OCI-LY1 (cell line): ENCODE measurements at regions not wholly inside any gene's neighbourhood (a gene's known extent, or its start where the extent isn't known, plus 50 kb on each side); places are given as distances from the start of the nearest gene placed in this dataset.

Experiments used
- H2AFZ ChIP-seq: fragments of 200-600 bp; sonication (generic), shearing (Covaris generic); 2 replicates; pipeline ENCODE4 v1.6.0; 2014; ENCODE audit warnings: antibody characterized with exemption, mild to moderate bottlenecking, low read length
- H3F3A ChIP-seq: fragments of 200-600 bp; sonication (generic), shearing (Covaris generic); 2 replicates; pipeline ENCODE4 v1.6.0; 2014; ENCODE audit warnings: mild to moderate bottlenecking, antibody characterized with exemption, low read length, moderate library complexity; ENCODE audit not compliant: insufficient read depth
- H3K27ac ChIP-seq: fragments of 200-600 bp; sonication (generic); 2 replicates; pipeline ENCODE4 v1.5.1; 2014; ENCODE audit warnings: low read length, mixed run types, mild to moderate bottlenecking, low read depth; ENCODE audit not compliant: poor library complexity, severe bottlenecking
- H3K27me3 ChIP-seq: fragments of 200-600 bp; sonication (generic); 2 replicates; pipeline ENCODE4 v1.6.0; 2014; ENCODE audit warnings: antibody characterized with exemption, mild to moderate bottlenecking, low read length, moderate library complexity; ENCODE audit not compliant: insufficient read depth
- H3K36me3 ChIP-seq: fragments of 200-600 bp; sonication (generic); 2 replicates; pipeline ENCODE4 v1.6.1; 2014; ENCODE audit warnings: mild to moderate bottlenecking, antibody characterized with exemption, low read length, moderate library complexity, mixed read lengths; ENCODE audit not compliant: insufficient read depth
- H3K4me1 ChIP-seq: fragments of 200-600 bp; sonication (generic); 2 replicates; pipeline ENCODE4 v1.5.1; 2014; ENCODE audit warnings: mild to moderate bottlenecking, low read length, moderate library complexity; ENCODE audit not compliant: insufficient read depth, severe bottlenecking
- H3K4me2 ChIP-seq: fragments of 200-600 bp; sonication (generic), shearing (Covaris generic); 2 replicates; pipeline ENCODE4 v1.6.1; 2014; ENCODE audit warnings: low read length
- H3K4me3 ChIP-seq: fragments of 200-600 bp; sonication (generic); 2 replicates; pipeline ENCODE4 v1.5.1; 2014; ENCODE audit warnings: low read length, low read depth, mild to moderate bottlenecking, mixed read lengths; ENCODE audit not compliant: poor library complexity, severe bottlenecking
- H3K79me2 ChIP-seq: fragments of 200-600 bp; shearing (Covaris generic); 2 replicates; pipeline ENCODE4 v1.6.1; 2016; ENCODE audit warnings: mixed run types, low read length, mixed read lengths; ENCODE audit not compliant: insufficient read depth
- H3K9ac ChIP-seq: fragments of 200-600 bp; sonication (generic), shearing (Covaris generic); 2 replicates; pipeline ENCODE4 v1.6.1; 2014; ENCODE audit warnings: mild to moderate bottlenecking, low read length, mixed read lengths
- H3K9me2 ChIP-seq: fragments of 200-600 bp; sonication (generic), shearing (Covaris generic); 2 replicates; pipeline ENCODE4 v1.6.1; 2014; ENCODE audit warnings: low read depth, mild to moderate bottlenecking, low read length, mixed read lengths
- H3K9me3 ChIP-seq: fragments of 200-600 bp; shearing (Covaris generic); 2 replicates; pipeline ENCODE4 v1.6.1; 2014; ENCODE audit warnings: low read length, mixed read lengths
- H4K20me1 ChIP-seq: fragments of 200-600 bp; sonication (generic), shearing (Covaris generic); 2 replicates; pipeline ENCODE4 v1.6.0; 2016; ENCODE audit warnings: mild to moderate bottlenecking, low read length; ENCODE audit not compliant: insufficient read depth
- CTCF ChIP-seq: fragments of 200-600 bp; sonication (generic), shearing (Covaris generic); IDR thresholded peaks from 2 replicates; pipeline ENCODE4 v1.5.1; 2017; ENCODE audit warnings: mild to moderate bottlenecking, antibody characterized with exemption, low read length, moderate library complexity, mixed read lengths
- EZH2 ChIP-seq: fragments of 200-600 bp; sonication (generic), shearing (Covaris generic); IDR thresholded peaks from 2 replicates; pipeline ENCODE4 v1.8.0; 2017; ENCODE audit warnings: borderline replicate concordance, mixed run types, mild to moderate bottlenecking, antibody characterized with exemption, low read length, moderate library complexity, mixed read lengths

- Histone ChIP-seq H3K9me3 (no peaks in the 10 kb centered on the region), H3F3A (no peaks in the 10 kb centered on the region), H3K27ac (no peak overlapping the region), H3K4me3 (no peak overlapping the region), H3K9me2 (no peaks in the 10 kb centered on the region), H4K20me1 (no peaks in the 10 kb centered on the region), H2AFZ (no peak overlapping the region), H3K4me2 (no peak overlapping the region), H3K4me1 (no peaks in the 10 kb centered on the region), H3K79me2 (no peaks in the 10 kb centered on the region), H3K36me3 (no peaks in the 10 kb centered on the region), H3K27me3 (no peaks in the 10 kb centered on the region), H3K9ac (no peak overlapping the region)
- TF ChIP-seq EZH2: no peak
- no peak for TF ChIP-seq CTCF
Measured at GRCh38 chr3:99084826-99085225, 183.3 kb upstream of the DCBLD2 start.

- Histone ChIP-seq H3K27ac (no peak overlapping the region), H3K27me3 (no peaks in the 10 kb centered on the region), H3K9me3 (no peaks in the 10 kb centered on the region), H3K9me2 (no peaks in the 10 kb centered on the region), H3K9ac (no peak overlapping the region), H3K4me1 (no peaks in the 10 kb centered on the region), H3F3A (no peaks in the 10 kb centered on the region), H4K20me1 (no peaks in the 10 kb centered on the region), H3K4me2 (no peak overlapping the region), H3K79me2 (no peaks in the 10 kb centered on the region), H2AFZ (no peak overlapping the region), H3K4me3 (no peak overlapping the region), H3K36me3 (no peaks in the 10 kb centered on the region)
- TF ChIP-seq EZH2 (no peak), CTCF (no peak)
Measured at GRCh38 chr3:99084156-99084555, 182.7 kb upstream of the DCBLD2 start.

- H3K4me1 ChIP-seq: no peaks in the 10 kb centered on the region
- no peaks in the 10 kb centered on the region for H3F3A ChIP-seq
- H4K20me1 ChIP-seq: no peaks in the 10 kb centered on the region
- no peak overlapping the region for H3K9ac ChIP-seq
- H3K9me3 ChIP-seq: no peaks in the 10 kb centered on the region
- H2AFZ ChIP-seq: no peak overlapping the region
- TF ChIP-seq CTCF (no peak), EZH2 (no peak)
- H3K4me2 ChIP-seq: no peak overlapping the region
- no peak overlapping the region for H3K27ac ChIP-seq
- H3K36me3 ChIP-seq: no peaks in the 10 kb centered on the region
- H3K4me3 ChIP-seq: no peak overlapping the region
- no peaks in the 10 kb centered on the region for H3K79me2 ChIP-seq
- H3K27me3 ChIP-seq: no peaks in the 10 kb centered on the region
- H3K9me2 ChIP-seq: no peaks in the 10 kb centered on the region
Measured at GRCh38 chr3:99071096-99071495, 169.6 kb upstream of the DCBLD2 start.
